Stomach (tissue), 4 donors: ENCODE measurements at regions not wholly inside any gene's neighbourhood (a gene's known extent, or its start where the extent isn't known, plus 50 kb on each side); places are given as distances from the start of the nearest gene placed in this dataset.

ENCODE experiments used
- EP300 ChIP-seq: sonication (generic); formaldehyde crosslinking; IDR thresholded peaks from one replicate; pipeline ENCODE4 v1.6.1; 2017; ENCODE audit warnings: antibody characterized with exemption
- POLR2A ChIP-seq, 4 donors: fragments of 450-650 bp; IDR thresholded peaks; one replicate each; pipeline ENCODE4 v1.6.1; 2016; ENCODE audit warnings: antibody characterized with exemption in 4 of 4, control low read depth in 2 of 4, mild to moderate bottlenecking in 1 of 4, moderate library complexity in 1 of 4
- POLR2AphosphoS5 ChIP-seq, 3 donors: sonication (generic); formaldehyde crosslinking; IDR thresholded peaks; one replicate each; pipeline ENCODE4 v1.6.1; 2016; ENCODE audit warnings: antibody characterized with exemption in 3 of 3
- TF ChIP-seq, protein P1 (sequence below), 7 experiments: fragments of 450-650 bp in 4 of 7; fragments of 200-600 bp in 3 of 7; sonication (generic) in 3 of 7; IDR thresholded peaks; one replicate each; pipeline ENCODE4 v1.5.1; 2016 to 2019; ENCODE audit warnings: antibody characterized with exemption in 7 of 7, control low read depth in 2 of 7, mild to moderate bottlenecking in 1 of 7

- TF ChIP-seq POLR2AphosphoS5 (IDR thresholded peaks at IDR 0.05) (no peak), EP300 (no peak), POLR2A (IDR thresholded peaks at IDR 0.05) (no peak)
- TF ChIP-seq, protein P1, sequence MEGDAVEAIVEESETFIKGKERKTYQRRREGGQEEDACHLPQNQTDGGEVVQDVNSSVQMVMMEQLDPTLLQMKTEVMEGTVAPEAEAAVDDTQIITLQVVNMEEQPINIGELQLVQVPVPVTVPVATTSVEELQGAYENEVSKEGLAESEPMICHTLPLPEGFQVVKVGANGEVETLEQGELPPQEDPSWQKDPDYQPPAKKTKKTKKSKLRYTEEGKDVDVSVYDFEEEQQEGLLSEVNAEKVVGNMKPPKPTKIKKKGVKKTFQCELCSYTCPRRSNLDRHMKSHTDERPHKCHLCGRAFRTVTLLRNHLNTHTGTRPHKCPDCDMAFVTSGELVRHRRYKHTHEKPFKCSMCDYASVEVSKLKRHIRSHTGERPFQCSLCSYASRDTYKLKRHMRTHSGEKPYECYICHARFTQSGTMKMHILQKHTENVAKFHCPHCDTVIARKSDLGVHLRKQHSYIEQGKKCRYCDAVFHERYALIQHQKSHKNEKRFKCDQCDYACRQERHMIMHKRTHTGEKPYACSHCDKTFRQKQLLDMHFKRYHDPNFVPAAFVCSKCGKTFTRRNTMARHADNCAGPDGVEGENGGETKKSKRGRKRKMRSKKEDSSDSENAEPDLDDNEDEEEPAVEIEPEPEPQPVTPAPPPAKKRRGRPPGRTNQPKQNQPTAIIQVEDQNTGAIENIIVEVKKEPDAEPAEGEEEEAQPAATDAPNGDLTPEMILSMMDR (IDR thresholded peaks at IDR 0.05), result no peak
These were observed 982.2 kb downstream of the TLE1 start for GRCh38 chr9:80707120-80707519.
